ENCODE measurements at regions not wholly inside any gene's neighbourhood (a gene's known extent, or its start where the extent isn't known, plus 50 kb on each side); places are given as distances from the start of the nearest gene placed in this dataset.

GRCh38 chr14:98728024-98728423 lies 544.0 kb downstream of the BCL11B start:
- peaks cover 20% of the 10 kb centered on the region for H3K27me3 Mint-ChIP-seq (ENCODE audit: low read depth, unreplicated experiment)
- H3K9me3 Mint-ChIP-seq (ENCODE audit: unreplicated experiment) = peaks cover 3% of the 10 kb centered on the region
- Histone ChIP-seq H3K4me2 (ENCODE audit: low read length) (no peak overlapping the region), H3K79me2 (ENCODE audit: insufficient read depth, low read length) (no peaks in the 10 kb centered on the region), H3K27ac (ENCODE audit: low read depth, low read length) (no peak overlapping the region), H3K9me3 (ENCODE audit: insufficient read depth, low read depth, low read length) (peaks cover 4% of the 10 kb centered on the region), H3K4me3 (ENCODE audit: insufficient read depth, low read depth, low read length) (no peak overlapping the region), H4K20me1 (ENCODE audit: insufficient read depth, low read length) (no peaks in the 10 kb centered on the region), H2AFZ (ENCODE audit: low read depth, low read length) (no peak overlapping the region), H3K27me3 (ENCODE audit: insufficient read depth, low read length) (no peaks in the 10 kb centered on the region), H3K9ac (ENCODE audit: low read length) (no peak overlapping the region), H3K36me3 (ENCODE audit: insufficient read depth, low read length) (no peaks in the 10 kb centered on the region), H3K4me1 (ENCODE audit: insufficient read depth, low read length) (no peaks in the 10 kb centered on the region)
- no peaks in the 10 kb centered on the region for H3K4me1 Mint-ChIP-seq (ENCODE audit: low read depth, unreplicated experiment)
- DNase-seq (ENCODE audit: low read depth) = no peak
- TF ChIP-seq EZH2 (IDR thresholded peaks at IDR 0.05; ENCODE audit: insufficient read depth, low read length) (no peak), CTCF (IDR thresholded peaks at IDR 0.05; ENCODE audit: insufficient read depth, low read depth, low read length) (no peak)
- no peaks in the 10 kb centered on the region for H3K36me3 Mint-ChIP-seq (ENCODE audit: low read depth, unreplicated experiment)
- H3K27ac Mint-ChIP-seq (ENCODE audit: unreplicated experiment) = no peak overlapping the region
- no peak overlapping the region for H3K4me3 Mint-ChIP-seq (ENCODE audit: unreplicated experiment)
- no peak for FAIRE-seq

- no peaks in the 10 kb centered on the region for H3K36me3 ChIP-seq (ENCODE audit: insufficient read depth, low read length)
- DNase-seq (ENCODE audit: low read depth) = no peak
- no peak overlapping the region for H2AFZ ChIP-seq (ENCODE audit: low read depth, low read length)
- no peak overlapping the region for H3K4me2 ChIP-seq (ENCODE audit: low read length)
- no peaks in the 10 kb centered on the region for H3K4me1 ChIP-seq (ENCODE audit: insufficient read depth, low read length)
- FAIRE-seq = no peak
- Mint-ChIP-seq H3K9me3 (ENCODE audit: unreplicated experiment) (peaks cover 3% of the 10 kb centered on the region), H3K4me3 (ENCODE audit: unreplicated experiment) (no peak overlapping the region), H3K27me3 (ENCODE audit: low read depth, unreplicated experiment) (peaks cover 20% of the 10 kb centered on the region), H3K27ac (ENCODE audit: unreplicated experiment) (no peak overlapping the region), H3K36me3 (ENCODE audit: low read depth, unreplicated experiment) (no peaks in the 10 kb centered on the region), H3K4me1 (ENCODE audit: low read depth, unreplicated experiment) (no peaks in the 10 kb centered on the region)
- no peak overlapping the region for H3K27ac ChIP-seq (ENCODE audit: low read depth, low read length)
- H3K9ac ChIP-seq (ENCODE audit: low read length) = no peak overlapping the region
- H4K20me1 ChIP-seq (ENCODE audit: insufficient read depth, low read length) = no peaks in the 10 kb centered on the region
- no peaks in the 10 kb centered on the region for H3K79me2 ChIP-seq (ENCODE audit: insufficient read depth, low read length)
- H3K9me3 ChIP-seq (ENCODE audit: insufficient read depth, low read depth, low read length) = peaks cover 4% of the 10 kb centered on the region
- H3K4me3 ChIP-seq (ENCODE audit: insufficient read depth, low read depth, low read length) = no peak overlapping the region
- no peaks in the 10 kb centered on the region for H3K27me3 ChIP-seq (ENCODE audit: insufficient read depth, low read length)
- TF ChIP-seq EZH2 (IDR thresholded peaks at IDR 0.05; ENCODE audit: insufficient read depth, low read length) (no peak), CTCF (IDR thresholded peaks at IDR 0.05; ENCODE audit: insufficient read depth, low read depth, low read length) (no peak)
These were observed 543.2 kb downstream of the BCL11B start for GRCh38 chr14:98728836-98729235.

- Histone ChIP-seq H3K79me2 (ENCODE audit: insufficient read depth, low read length) (no peaks in the 10 kb centered on the region), H3K4me1 (ENCODE audit: insufficient read depth, low read length) (no peaks in the 10 kb centered on the region), H3K27me3 (ENCODE audit: insufficient read depth, low read length) (no peaks in the 10 kb centered on the region), H3K9ac (ENCODE audit: low read length) (no peak overlapping the region), H2AFZ (ENCODE audit: low read depth, low read length) (no peak overlapping the region), H4K20me1 (ENCODE audit: insufficient read depth, low read length) (no peaks in the 10 kb centered on the region), H3K4me3 (ENCODE audit: insufficient read depth, low read depth, low read length) (no peak overlapping the region), H3K36me3 (ENCODE audit: insufficient read depth, low read length) (no peaks in the 10 kb centered on the region), H3K9me3 (ENCODE audit: insufficient read depth, low read depth, low read length) (peaks cover 4% of the 10 kb centered on the region), H3K4me2 (ENCODE audit: low read length) (no peak overlapping the region), H3K27ac (ENCODE audit: low read depth, low read length) (no peak overlapping the region)
- peaks cover 15% of the 10 kb centered on the region for H3K27me3 Mint-ChIP-seq (ENCODE audit: low read depth, unreplicated experiment)
- H3K4me3 Mint-ChIP-seq (ENCODE audit: unreplicated experiment) = no peak overlapping the region
- no peak for FAIRE-seq
- H3K36me3 Mint-ChIP-seq (ENCODE audit: low read depth, unreplicated experiment) = no peaks in the 10 kb centered on the region
- no peak overlapping the region for H3K27ac Mint-ChIP-seq (ENCODE audit: unreplicated experiment)
- TF ChIP-seq CTCF (IDR thresholded peaks at IDR 0.05; ENCODE audit: insufficient read depth, low read depth, low read length) = no peak
- H3K4me1 Mint-ChIP-seq (ENCODE audit: low read depth, unreplicated experiment) = no peaks in the 10 kb centered on the region
- no peak for DNase-seq (ENCODE audit: low read depth)
- H3K9me3 Mint-ChIP-seq (ENCODE audit: unreplicated experiment) = peaks cover 3% of the 10 kb centered on the region
These were observed 540.7 kb downstream of the BCL11B start for GRCh38 chr14:98731286-98731685.

Measured in astrocyte (in vitro differentiated cells and primary cell).